ENCODE measurements at regions not wholly inside any gene's neighbourhood (a gene's known extent, or its start where the extent isn't known, plus 50 kb on each side); places are given as distances from the start of the nearest gene placed in this dataset.

GRCh38 chr16:61596655-61597054 is 439.6 kb downstream of the CDH8 start:
- no peak for TF ChIP-seq CTCF (IDR thresholded peaks at IDR 0.05)
- TF ChIP-seq POLR2A (IDR thresholded peaks at IDR 0.05): no peak
- no peak for TF ChIP-seq POLR2AphosphoS5 (IDR thresholded peaks at IDR 0.05)
- TF ChIP-seq EP300 (IDR thresholded peaks at IDR 0.05): no peak

Measured in upper lobe of left lung (tissue), 4 donors.